H54 (cell line): ENCODE measurements at regions not wholly inside any gene's neighbourhood (a gene's known extent, or its start where the extent isn't known, plus 50 kb on each side); places are given as distances from the start of the nearest gene placed in this dataset.
"Not testable (repeated sequence)": the region's sequence is repeated elsewhere in the genome, so short reads cannot be mapped to it uniquely, and the experiment has no call there.

Experiments
- DNase-seq: peaks from one replicate; pipeline ENCODE4 v3.0.0; 2011; ENCODE audit warnings: low spot score, mixed read lengths; ENCODE audit not compliant: insufficient read length
- FAIRE-seq: peaks from 3 replicates; lab custom pipeline; 2011; peaks lifted over from hg19 to GRCh38; lab: Jason Lieb, UNC
- POLR2A ChIP-seq: IDR thresholded peaks from 2 replicates; pipeline ENCODE4 v1.6.1; 2011; ENCODE audit warnings: low read depth, mild to moderate bottlenecking, low read length

DNA sequence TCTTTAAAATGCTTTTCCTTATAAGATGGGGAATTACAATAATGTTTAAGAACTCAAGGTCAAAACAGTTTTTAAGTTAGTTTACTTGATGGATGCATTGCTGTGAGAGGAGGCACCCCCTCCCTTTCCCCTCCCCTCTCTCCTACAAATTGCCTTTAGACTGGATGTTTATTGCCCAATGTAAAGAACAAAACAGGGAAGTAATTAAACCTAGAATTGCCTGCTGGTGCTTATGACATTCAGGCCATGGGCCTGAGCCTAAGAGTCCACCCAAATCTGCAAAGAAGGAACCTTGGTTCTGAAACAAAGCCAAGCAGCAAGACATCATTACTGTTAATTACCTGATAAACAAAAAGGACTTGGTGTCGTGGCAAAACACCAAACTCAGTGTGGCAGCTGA lies 630.3 kb downstream of the ISL1 start:
- no peak for FAIRE-seq
- no peak for TF ChIP-seq POLR2A
- DNase-seq, result no peak

DNA sequence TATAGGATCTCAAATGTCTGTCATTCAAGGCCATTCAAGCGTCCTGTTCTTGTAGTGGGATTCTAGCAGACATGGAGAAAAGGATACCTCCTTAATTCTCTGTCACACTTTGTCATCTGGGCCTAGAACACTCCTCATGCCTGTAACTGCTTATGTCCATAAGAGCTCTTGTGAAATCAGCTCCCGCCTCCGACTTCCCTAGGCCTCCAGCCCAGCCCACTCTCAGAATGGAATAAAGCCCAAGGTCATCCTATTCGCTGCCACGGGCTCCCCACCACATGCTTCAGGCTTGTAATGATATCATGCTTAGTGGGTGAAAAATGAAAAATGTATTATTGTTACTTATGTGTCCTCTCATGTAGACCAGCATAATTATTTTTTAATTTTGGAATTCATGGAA lies 632.5 kb downstream of the ISL1 start:
- no peak for FAIRE-seq
- no peak for TF ChIP-seq POLR2A
- no peak for DNase-seq

DNA sequence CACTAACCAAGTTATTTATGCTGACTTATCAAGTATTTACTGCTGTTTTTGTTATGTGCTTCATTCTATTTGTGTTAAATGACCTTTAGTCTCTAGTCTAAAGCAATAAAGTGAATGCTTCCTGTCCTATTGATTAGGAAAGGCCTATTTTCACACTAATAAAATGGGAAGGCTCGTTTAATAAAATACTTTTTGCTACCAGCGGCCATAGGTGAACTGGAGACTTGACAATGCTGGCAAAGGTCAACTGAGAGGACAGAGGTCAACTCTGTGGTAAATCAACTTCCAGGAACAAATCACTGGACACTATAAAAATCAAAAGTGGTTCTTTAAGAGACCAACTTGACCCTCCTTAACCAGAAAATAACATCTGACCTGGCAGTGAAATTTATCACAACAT lies 634.3 kb downstream of the ISL1 start:
- no peak for TF ChIP-seq POLR2A
- FAIRE-seq (no peak), DNase-seq (no peak)

DNA sequence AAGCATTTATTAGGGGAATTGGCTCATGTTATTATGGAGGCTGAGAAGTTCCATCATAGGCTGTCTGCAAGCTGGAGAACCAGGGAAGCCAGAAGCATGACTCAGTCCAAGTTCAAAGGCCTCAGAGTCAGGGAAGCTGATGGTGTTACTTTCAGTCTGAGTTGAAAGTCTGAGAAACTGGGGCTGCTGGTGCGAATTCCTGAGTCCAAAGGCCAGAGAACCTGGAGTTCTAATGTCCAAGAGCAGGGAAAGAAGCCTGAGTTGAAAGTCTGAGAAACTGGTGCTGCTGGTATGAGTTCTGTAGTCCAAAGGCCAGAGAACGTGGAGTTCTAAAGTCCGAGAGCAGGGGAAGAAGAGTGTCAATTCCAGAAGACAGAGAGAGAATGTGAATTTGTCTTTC lies 641.1 kb downstream of the ISL1 start:
- TF ChIP-seq POLR2A, result no peak
- peak; percentile 0 for DNase-seq
- no peak for FAIRE-seq

DNA sequence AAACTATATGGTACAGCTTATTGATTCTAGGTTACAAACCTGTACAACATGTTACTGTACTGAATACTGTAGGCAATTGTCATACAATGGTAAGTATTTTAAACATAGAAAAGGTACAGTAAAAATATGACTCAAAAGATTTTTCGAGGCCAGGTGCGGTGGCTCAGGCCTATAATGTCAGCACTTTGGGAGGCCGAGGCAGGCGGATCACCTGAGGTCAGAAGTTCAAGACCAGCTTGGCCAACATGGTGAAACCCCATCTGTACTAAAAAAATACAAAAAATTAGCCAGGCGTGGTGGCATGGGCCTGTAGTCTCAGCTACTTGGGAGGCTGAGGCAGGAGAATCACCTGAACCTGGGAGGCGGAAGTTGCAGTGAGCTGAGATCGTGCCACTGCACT lies 646.6 kb downstream of the ISL1 start:
- not testable (repeated sequence) for FAIRE-seq, DNase-seq

DNA sequence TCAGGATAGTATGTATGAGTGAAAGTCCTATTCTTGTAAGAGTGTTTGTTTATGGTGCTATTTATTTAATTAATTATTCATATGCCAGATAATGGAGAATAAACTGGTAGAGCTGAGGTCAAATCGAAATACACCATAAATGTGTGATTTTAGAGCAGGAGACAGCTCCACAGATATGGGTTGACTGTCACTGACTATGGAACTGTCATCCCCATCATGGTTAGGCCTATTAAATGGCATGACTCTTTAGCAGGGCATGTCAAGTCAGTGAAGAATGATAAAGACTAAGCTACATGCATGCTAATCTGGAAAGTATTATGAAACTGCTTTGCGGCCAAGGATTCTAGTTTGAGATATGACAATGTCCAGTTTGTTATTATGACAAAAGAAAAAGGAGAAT lies 658.6 kb downstream of the ISL1 start:
- DNase-seq, result no peak
- TF ChIP-seq POLR2A, result no peak
- no peak for FAIRE-seq

DNA sequence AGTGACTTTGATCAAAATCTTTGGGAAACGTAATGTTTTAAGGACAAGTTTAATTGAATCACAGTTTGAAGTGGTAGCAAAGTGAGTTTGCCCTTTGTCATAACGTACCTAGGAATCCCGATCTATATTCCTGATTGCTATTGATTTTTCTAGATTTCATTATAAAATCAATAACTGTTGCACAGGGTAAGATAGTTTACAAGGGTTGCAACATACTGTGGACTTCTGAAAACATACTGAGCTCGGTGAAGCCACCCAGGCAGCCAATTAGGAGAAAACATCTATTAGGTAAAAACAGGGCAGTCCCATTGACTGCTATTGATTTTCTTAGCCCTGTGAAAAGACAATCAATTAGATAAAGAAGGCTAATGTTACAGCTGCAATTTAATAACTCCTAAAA lies 659.9 kb downstream of the ISL1 start:
- DNase-seq, result no peak
- no peak for FAIRE-seq
- no peak for TF ChIP-seq POLR2A

DNA sequence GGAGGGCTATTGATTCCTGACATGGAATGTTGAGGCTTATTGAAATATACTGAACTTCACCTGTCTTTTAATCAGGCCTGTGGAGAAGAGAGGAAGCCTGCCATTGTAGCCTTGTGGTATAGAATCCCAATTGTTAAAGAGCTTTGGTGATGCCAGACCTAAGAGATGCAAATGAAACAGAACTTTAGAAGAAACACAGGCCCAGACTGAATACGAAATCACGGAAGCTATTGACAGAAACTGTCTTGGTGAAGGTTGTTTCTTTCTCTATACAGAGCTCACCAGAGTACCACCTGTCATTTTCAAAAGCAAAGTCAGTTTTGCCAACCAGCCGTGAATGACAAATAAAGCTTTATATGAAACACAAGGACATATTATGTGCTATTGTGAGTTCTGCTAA lies 660.3 kb downstream of the ISL1 start:
- TF ChIP-seq POLR2A, result no peak
- FAIRE-seq (no peak), DNase-seq (no peak)

DNA sequence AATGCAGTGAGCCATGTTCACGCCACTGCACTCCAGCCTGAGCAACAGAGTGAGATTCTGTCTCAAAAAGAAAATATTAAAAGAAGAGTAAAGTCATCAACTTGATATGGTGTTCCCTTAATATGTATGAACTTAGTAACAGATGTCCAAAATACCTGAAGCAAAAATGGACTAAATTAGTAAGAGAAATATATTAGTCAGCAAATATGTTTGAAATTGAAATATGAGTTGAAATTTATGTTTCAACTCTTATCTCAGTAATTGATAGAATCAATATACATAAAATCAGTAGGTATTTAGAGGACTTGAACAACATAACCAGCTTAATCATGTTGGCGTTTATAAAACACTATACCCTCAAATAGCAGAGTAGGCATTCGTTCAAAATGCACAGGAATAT lies 668.5 kb downstream of the ISL1 start:
- TF ChIP-seq POLR2A, result no peak
- FAIRE-seq, result no peak
- no peak for DNase-seq

DNA sequence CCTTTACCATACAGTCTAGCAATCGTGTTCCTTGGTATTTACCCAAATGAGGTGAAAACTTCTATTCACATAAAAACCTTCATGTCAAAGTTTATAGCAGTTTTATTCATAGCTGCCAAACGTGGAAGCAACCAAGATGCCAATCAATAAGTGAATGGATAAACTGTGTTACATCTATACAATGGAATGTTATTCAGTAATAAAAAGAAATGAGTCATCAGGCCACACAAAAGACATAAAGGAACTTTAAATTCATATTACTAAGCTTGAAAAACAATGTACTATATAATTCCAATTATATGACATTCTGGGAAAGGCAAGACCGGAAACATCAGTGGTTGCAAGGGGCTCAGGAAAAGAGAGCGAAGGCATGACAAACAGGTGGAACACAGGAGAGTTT lies 679.9 kb downstream of the ISL1 start:
- DNase-seq, result no peak
- FAIRE-seq, result no peak
- no peak for TF ChIP-seq POLR2A

DNA sequence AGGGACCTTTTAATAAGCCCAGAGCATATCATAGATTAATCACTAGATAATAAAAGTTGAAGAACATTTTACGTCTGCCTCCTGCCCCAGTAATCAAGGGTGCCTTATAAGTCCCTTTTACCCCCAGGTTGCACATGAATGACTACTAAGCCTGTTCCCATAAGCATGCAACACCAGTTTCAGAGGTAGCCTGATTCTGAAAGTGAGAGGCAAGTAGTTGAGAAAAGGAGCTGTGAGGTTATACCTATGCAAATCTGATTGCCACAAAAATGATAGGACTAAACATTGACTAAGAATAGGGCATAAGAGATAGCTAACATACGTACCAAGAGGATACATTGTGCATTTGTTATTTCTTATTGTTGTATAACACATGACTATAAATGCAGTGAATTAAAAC lies 681.9 kb downstream of the ISL1 start:
- DNase-seq, result no peak
- TF ChIP-seq POLR2A, result no peak
- FAIRE-seq, result no peak

DNA sequence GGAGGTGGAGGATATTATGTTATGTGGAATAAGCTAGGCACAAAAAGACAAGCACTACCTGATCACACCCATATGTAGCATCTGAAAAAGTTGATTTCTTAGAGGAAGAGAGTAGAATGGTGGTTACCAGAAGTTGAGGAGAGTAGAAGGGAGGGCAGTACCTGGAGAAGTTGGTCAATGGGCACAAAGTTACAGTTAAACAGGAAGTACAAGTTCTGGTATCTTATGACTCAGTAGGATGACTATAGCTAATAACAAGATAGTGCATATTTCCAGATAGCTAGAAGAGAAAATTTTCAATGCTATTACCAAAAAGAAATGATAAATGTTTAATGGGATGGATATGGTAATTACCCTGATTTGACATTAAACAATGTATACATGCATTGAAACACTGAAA lies 686.7 kb downstream of the ISL1 start:
- TF ChIP-seq POLR2A, result no peak
- DNase-seq, result no peak
- no peak for FAIRE-seq

DNA sequence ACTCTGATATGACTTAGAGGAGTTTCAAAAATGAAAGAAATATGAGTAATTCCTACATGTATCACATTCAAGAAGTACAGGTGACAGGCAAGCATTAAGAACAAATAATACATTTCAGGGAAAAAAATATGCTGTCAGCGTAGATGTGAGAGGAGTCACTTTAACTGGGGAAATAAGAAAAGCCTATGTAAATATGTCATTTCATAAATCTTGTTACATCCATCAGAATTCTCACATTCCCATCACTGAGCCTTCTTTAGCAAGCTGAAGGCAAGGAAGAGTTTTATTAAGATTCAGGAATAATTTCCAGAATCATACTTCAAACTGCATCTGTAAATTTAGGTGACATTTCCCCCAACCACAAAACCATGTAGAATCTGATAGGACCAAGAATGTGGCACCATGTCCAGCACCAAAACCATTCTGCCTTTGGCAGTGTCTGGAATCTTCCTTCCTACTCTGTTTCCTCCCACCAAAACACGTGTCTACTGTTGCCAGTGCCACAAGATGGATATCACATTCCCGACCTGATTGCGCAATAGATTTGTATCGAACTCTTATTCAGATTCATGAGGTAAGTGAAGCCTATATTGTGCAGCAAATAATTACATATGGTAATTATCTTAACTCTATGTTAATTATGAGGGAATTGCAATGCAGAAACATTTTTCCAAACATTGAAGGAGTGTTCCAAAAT lies 690.9 kb downstream of the ISL1 start:
- DNase-seq, result no peak
- TF ChIP-seq POLR2A, result no peak
- no peak for FAIRE-seq

DNA sequence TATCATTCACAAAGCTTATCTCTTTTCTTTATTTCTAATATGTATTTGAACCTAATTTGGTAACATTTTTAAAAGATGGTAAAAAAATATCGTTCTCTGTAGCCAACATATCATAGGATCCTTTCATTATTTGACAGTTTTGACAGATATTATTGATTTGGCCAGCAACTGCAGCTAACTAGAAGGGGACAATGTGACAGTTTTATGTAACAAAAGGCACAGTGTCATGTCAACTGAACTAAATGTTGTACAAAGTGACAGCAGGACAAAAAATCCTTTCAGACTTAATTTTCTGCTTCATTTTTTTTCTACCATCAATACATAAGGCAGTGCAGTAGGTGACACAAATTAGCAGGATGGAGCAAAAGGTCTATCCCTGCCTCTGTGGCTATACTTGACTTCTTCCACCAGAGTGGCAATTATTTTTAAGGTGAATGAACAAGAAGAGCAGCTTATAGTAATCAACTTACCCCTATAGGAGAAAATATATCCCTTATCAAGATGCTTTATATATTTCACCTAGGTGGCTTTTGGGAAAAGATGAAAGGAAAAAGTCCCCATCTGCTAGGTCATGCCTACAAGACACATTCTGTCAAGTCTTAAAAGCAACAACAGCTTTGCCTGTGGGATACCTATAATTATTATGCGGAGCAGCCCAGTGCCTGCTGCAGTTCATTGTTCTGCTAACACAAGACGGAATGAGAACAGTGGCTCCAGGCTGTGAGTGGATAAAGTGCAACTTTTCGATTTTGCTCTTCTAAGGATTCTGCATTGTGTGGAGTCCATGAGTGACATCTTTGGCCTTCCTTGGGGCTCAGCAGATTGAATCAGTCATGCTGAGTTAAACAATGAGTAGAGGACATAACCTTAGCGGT lies 694.9 kb downstream of the ISL1 start:
- FAIRE-seq (no peak), DNase-seq (no peak)
- TF ChIP-seq POLR2A, result no peak

DNA sequence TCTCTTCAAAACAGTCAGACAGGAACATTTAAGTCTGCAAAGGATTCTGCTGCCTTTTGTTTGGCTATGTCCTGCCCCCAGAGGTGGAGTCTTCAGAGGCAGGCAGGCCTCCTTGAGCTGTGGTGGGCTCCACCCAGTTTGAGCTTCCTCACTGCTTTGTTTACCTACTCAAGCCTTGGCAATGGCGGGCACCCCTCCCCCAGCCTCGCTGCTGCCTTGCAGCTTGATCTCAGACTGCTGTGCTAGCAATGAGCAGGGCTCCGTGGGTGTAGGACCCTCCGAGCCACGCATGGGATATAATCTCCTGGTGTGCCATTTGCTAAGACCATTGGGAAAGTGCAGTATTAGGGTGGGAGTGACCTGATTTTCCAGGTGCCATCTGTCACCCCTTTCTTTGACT lies 685.4 kb upstream of the ITGA1 start:
- FAIRE-seq, DNase-seq: not testable (repeated sequence)
